KMS-11 (cell line): ENCODE measurements at regions not wholly inside any gene's neighbourhood (a gene's known extent, or its start where the extent isn't known, plus 50 kb on each side); places are given as distances from the start of the nearest gene placed in this dataset.

Experiments
- H2AFZ ChIP-seq: fragments of 200-600 bp; sonication (generic); 2 replicates; pipeline ENCODE4 v1.6.1; 2016; ENCODE audit warnings: antibody characterized with exemption, mixed run types, low read depth
- H3K27ac ChIP-seq: fragments of 200-600 bp; sonication (generic); 2 replicates; pipeline ENCODE4 v1.6.1; 2016; ENCODE audit warnings: mild to moderate bottlenecking, mixed run types
- H3K27me3 ChIP-seq: fragments of 200-600 bp; sonication (generic); 2 replicates; pipeline ENCODE4 v1.6.1; 2017; ENCODE audit warnings: mild to moderate bottlenecking, low read depth, mixed run types, moderate library complexity; ENCODE audit not compliant: insufficient read depth
- H3K36me3 ChIP-seq: fragments of 200-600 bp; sonication (generic); 2 replicates; pipeline ENCODE4 v1.6.1; 2017; ENCODE audit warnings: mild to moderate bottlenecking, mixed run types; ENCODE audit not compliant: insufficient read depth
- H3K4me1 ChIP-seq: fragments of 200-600 bp; sonication (generic); 2 replicates; pipeline ENCODE4 v1.6.1; 2016; ENCODE audit warnings: mild to moderate bottlenecking, low read depth, mixed run types; ENCODE audit not compliant: poor library complexity, severe bottlenecking
- H3K4me2 ChIP-seq: fragments of 200-600 bp; sonication (generic); 2 replicates; pipeline ENCODE4 v1.7.0; 2016; ENCODE audit warnings: mild to moderate bottlenecking, mixed run types
- H3K4me3 ChIP-seq: fragments of 200-600 bp; sonication (generic); IDR thresholded peaks from 2 replicates; pipeline ENCODE4 v1.6.1; 2017; ENCODE audit warnings: low read depth, low read length, mixed read lengths; ENCODE audit not compliant: insufficient read depth
- H3K79me2 ChIP-seq: fragments of 200-600 bp; sonication (generic); 2 replicates; pipeline ENCODE4 v1.6.1; 2016; ENCODE audit warnings: low read depth, mixed run types; ENCODE audit not compliant: insufficient read depth
- H3K9ac ChIP-seq: fragments of 200-600 bp; sonication (generic); 2 replicates; pipeline ENCODE4 v1.6.1; 2016; ENCODE audit warnings: mild to moderate bottlenecking, mixed run types
- H4K20me1 ChIP-seq: fragments of 200-600 bp; sonication (generic); 2 replicates; pipeline ENCODE4 v1.6.1; 2016; ENCODE audit warnings: mild to moderate bottlenecking, mixed run types; ENCODE audit not compliant: insufficient read depth
- CTCF ChIP-seq: fragments of 200-600 bp; sonication (generic); conservative IDR thresholded peaks from 2 replicates; pipeline ENCODE4 v1.6.1; 2017; ENCODE audit warnings: low read depth, mild to moderate bottlenecking, antibody characterized with exemption, low read length, moderate library complexity, mixed read lengths

GRCh38 chr12:126685636-126686035 is 1581.3 kb upstream of the TMEM132C start:
- no peaks in the 10 kb centered on the region for H4K20me1 ChIP-seq
- TF ChIP-seq CTCF, result no peak

DNA sequence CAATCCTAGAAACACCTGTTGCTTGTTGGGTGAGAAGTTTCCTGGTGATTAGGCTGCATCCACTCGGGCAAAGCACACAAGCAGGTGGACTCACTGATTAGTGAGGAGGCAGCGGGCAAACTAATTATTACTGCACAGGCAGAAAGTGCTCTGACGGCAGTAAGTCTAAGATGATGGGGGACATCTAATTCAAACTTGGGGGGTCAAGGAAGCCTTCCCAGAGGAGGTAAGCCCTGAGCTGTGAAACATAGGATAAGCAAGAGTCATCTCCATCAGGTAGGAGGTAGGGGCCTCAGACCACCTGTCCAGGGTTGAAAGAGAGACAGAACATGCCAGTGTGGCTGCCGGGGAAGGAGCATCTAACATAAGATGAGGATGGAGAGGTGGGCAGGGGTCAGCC is 1578.4 kb upstream of the TMEM132C start:
- no peaks in the 10 kb centered on the region for H3K36me3 ChIP-seq
- no peak overlapping the region for H3K27ac ChIP-seq
- H3K4me3 ChIP-seq, result no peak overlapping the region
- no peak overlapping the region for H3K9ac ChIP-seq
- no peaks in the 10 kb centered on the region for H3K79me2 ChIP-seq
- H2AFZ ChIP-seq, result no peak overlapping the region
- no peak for TF ChIP-seq CTCF
- no peak overlapping the region for H3K4me2 ChIP-seq
- no peaks in the 10 kb centered on the region for H3K4me1 ChIP-seq
- H3K27me3 ChIP-seq, result no peaks in the 10 kb centered on the region
- no peaks in the 10 kb centered on the region for H4K20me1 ChIP-seq

More at GRCh38 chr12:126685636-126686035, 1581.3 kb upstream of the TMEM132C start:
- Histone ChIP-seq H2AFZ (no peak overlapping the region), H3K4me1 (no peaks in the 10 kb centered on the region), H3K27me3 (no peaks in the 10 kb centered on the region), H3K36me3 (no peaks in the 10 kb centered on the region), H3K4me2 (no peak overlapping the region), H3K27ac (no peak overlapping the region), H3K9ac (no peak overlapping the region), H3K4me3 (no peak overlapping the region), H3K79me2 (no peaks in the 10 kb centered on the region)

DNA sequence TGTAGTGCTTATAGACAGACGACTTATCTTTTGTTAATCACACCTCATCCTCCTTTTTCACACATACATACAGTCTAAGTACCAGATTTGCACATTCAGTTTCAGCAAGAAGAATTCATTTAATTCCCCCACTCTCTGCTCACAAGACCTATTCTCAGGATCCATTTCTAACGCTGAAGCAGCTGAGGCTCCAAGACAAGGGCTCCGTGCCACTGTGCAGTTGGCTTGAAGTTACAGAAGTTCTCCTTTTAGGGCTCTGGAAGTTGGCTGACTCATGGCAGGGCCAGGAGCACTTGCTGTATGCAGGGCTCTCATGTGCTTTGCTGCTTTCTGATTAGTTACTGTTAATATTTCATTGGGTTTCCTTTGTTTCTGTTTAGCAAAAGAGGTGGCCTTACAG is 1566.9 kb upstream of the TMEM132C start:
- H3K27ac ChIP-seq, result no peak overlapping the region

GRCh38 chr12:126704609-126705008 is 1562.4 kb upstream of the TMEM132C start:
- H3K27me3 ChIP-seq, result no peaks in the 10 kb centered on the region
- H3K36me3 ChIP-seq, result no peaks in the 10 kb centered on the region
- no peak overlapping the region for H3K27ac ChIP-seq
- no peaks in the 10 kb centered on the region for H4K20me1 ChIP-seq
- H3K4me1 ChIP-seq, result peaks cover 15% of the 10 kb centered on the region
- no peak overlapping the region for H3K9ac ChIP-seq
- no peak overlapping the region for H3K4me2 ChIP-seq
- H3K79me2 ChIP-seq, result no peaks in the 10 kb centered on the region
- H3K4me3 ChIP-seq, result no peak overlapping the region
- TF ChIP-seq CTCF, result no peak
- no peak overlapping the region for H2AFZ ChIP-seq

More for the DNA sequence above, 1566.9 kb upstream of the TMEM132C start:
- no peak overlapping the region for H2AFZ ChIP-seq
- no peaks in the 10 kb centered on the region for H3K4me1 ChIP-seq
- H3K36me3 ChIP-seq, result no peaks in the 10 kb centered on the region
- no peak overlapping the region for H3K4me3 ChIP-seq
- H3K4me2 ChIP-seq, result no peak overlapping the region
- H3K9ac ChIP-seq, result no peak overlapping the region
- H3K27me3 ChIP-seq, result no peaks in the 10 kb centered on the region
- no peak for TF ChIP-seq CTCF
- H4K20me1 ChIP-seq, result no peaks in the 10 kb centered on the region
- no peaks in the 10 kb centered on the region for H3K79me2 ChIP-seq
